ENCODE measurements at regions not wholly inside any gene's neighbourhood (a gene's known extent, or its start where the extent isn't known, plus 50 kb on each side); places are given as distances from the start of the nearest gene placed in this dataset.

DNA sequence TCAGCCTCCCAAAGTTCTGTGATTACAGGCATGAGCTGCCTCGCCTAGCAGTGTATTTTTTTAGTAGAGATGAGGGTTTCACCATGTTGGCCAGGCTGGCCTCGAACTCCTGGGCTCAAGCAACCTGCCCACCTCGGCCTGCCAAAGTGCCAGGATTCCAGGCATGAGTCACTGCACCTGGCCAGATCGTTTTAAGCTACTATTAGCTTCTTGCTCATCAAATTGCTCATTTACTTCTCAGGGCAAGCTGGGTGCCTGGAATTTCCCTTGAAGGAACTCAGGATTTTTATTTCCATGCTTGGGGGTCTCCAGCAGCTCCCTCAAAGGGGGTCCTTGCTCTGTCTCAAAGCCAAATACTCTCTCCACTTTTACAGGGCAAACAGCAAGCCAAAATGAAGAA is 798.0 kb upstream of the AUTS2 start:
- H3K4me2 ChIP-seq (ENCODE audit: low read length) = no peak overlapping the region
- CTCF ChIA-PET = no interaction called here

DNA sequence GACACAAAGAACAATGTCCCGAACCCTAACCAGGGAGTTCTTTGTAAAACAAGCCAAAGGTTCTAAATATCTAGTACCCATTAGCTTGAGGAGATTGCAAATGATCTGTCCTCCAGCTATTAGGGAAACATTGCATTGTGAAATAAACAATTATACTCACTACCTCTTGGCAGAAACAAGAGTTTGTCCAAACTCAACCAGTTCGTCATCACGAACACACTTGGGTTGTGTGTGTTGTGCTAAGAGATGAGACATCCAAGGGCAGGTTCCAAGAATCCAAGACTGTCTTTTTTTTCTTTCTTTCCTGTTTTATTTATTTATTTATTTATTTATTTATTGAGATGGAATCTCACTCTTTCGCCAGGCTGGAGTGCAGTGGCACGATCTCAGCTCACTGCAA is 793.1 kb upstream of the AUTS2 start:
- peaks cover 4% of the 10 kb centered on the region; the same call in 1 of the 2 replicates for H3K9me3 ChIP-seq (ENCODE audit: low read length)
- no peak overlapping the region for H3K4me2 ChIP-seq (ENCODE audit: low read length)
- no peak overlapping the region for H3K27ac ChIP-seq (ENCODE audit: low read length)
- H2AFZ ChIP-seq (ENCODE audit: low read length) = no peak overlapping the region
- intact Hi-C loops (cut with micrococcal nuclease) = no loop called here
- DNase-seq (no peak), ATAC-seq (no peak)
- H4K20me1 ChIP-seq (ENCODE audit: low read length) = no peaks in the 10 kb centered on the region
- TF ChIP-seq EZH2phosphoT487 (IDR thresholded peaks at IDR 0.05; ENCODE audit: borderline replicate concordance, low read length) (no peak), EZH2 (IDR thresholded peaks at IDR 0.05; ENCODE audit: low read length, unreplicated experiment) (no peak)
- TF ChIP-seq, protein P1, sequence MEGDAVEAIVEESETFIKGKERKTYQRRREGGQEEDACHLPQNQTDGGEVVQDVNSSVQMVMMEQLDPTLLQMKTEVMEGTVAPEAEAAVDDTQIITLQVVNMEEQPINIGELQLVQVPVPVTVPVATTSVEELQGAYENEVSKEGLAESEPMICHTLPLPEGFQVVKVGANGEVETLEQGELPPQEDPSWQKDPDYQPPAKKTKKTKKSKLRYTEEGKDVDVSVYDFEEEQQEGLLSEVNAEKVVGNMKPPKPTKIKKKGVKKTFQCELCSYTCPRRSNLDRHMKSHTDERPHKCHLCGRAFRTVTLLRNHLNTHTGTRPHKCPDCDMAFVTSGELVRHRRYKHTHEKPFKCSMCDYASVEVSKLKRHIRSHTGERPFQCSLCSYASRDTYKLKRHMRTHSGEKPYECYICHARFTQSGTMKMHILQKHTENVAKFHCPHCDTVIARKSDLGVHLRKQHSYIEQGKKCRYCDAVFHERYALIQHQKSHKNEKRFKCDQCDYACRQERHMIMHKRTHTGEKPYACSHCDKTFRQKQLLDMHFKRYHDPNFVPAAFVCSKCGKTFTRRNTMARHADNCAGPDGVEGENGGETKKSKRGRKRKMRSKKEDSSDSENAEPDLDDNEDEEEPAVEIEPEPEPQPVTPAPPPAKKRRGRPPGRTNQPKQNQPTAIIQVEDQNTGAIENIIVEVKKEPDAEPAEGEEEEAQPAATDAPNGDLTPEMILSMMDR (conservative IDR thresholded peaks at IDR 0.05; ENCODE audit: low read depth, low read length) = no peak
- no peaks in the 10 kb centered on the region for H3K79me2 ChIP-seq (ENCODE audit: low read length)
- H3K4me3 ChIP-seq (ENCODE audit: low read length) = no peak overlapping the region
- no peaks in the 10 kb centered on the region for H3K36me3 ChIP-seq (ENCODE audit: low read depth, low read length)
- no peaks in the 10 kb centered on the region for H3F3A ChIP-seq (ENCODE audit: low read length, unreplicated experiment)
- H3K27me3 ChIP-seq (ENCODE audit: low read length) = no peaks in the 10 kb centered on the region
- CTCF ChIA-PET = no interaction called here
- no peaks in the 10 kb centered on the region for H3K4me1 ChIP-seq (ENCODE audit: insufficient read depth, low read length)
- H3K9ac ChIP-seq (ENCODE audit: low read length) = no peak overlapping the region
- BruUV-seq (replicated peaks) = no TSS peak
- POLR2A ChIA-PET (ENCODE audit: unreplicated experiment) = no interaction called here
- H3K9me2 ChIP-seq (replicated peaks; ENCODE audit: low read length) = no peaks in the 10 kb centered on the region

More for the DNA sequence above, 798.0 kb upstream of the AUTS2 start:
- Histone ChIP-seq H4K20me1 (ENCODE audit: low read length) (no peaks in the 10 kb centered on the region), H3K9me3 (ENCODE audit: low read length) (no peaks in the 10 kb centered on the region), H3K36me3 (ENCODE audit: low read depth, low read length) (no peaks in the 10 kb centered on the region), H2AFZ (ENCODE audit: low read length) (no peak overlapping the region), H3K9me2 (replicated peaks; ENCODE audit: low read length) (no peaks in the 10 kb centered on the region), H3K79me2 (ENCODE audit: low read length) (no peaks in the 10 kb centered on the region), H3K27ac (ENCODE audit: low read length) (no peak overlapping the region), H3K4me3 (ENCODE audit: low read length) (no peak overlapping the region), H3K4me1 (ENCODE audit: insufficient read depth, low read length) (no peaks in the 10 kb centered on the region), H3K27me3 (ENCODE audit: low read length) (no peaks in the 10 kb centered on the region), H3K9ac (ENCODE audit: low read length) (no peak overlapping the region), H3F3A (ENCODE audit: low read length, unreplicated experiment) (no peaks in the 10 kb centered on the region)
- no peak for TF ChIP-seq EZH2 (IDR thresholded peaks at IDR 0.05; ENCODE audit: low read length, unreplicated experiment)
- TF ChIP-seq EZH2phosphoT487 (IDR thresholded peaks at IDR 0.05; ENCODE audit: borderline replicate concordance, low read length) = no peak
- TF ChIP-seq, protein P1 (conservative IDR thresholded peaks at IDR 0.05; ENCODE audit: low read depth, low read length) = no peak
- ATAC-seq = no peak
- POLR2A ChIA-PET (ENCODE audit: unreplicated experiment) = no interaction called here
- no peak for DNase-seq
- BruUV-seq (replicated peaks) = no TSS peak
- intact Hi-C loops (cut with micrococcal nuclease) = no loop called here

DNA sequence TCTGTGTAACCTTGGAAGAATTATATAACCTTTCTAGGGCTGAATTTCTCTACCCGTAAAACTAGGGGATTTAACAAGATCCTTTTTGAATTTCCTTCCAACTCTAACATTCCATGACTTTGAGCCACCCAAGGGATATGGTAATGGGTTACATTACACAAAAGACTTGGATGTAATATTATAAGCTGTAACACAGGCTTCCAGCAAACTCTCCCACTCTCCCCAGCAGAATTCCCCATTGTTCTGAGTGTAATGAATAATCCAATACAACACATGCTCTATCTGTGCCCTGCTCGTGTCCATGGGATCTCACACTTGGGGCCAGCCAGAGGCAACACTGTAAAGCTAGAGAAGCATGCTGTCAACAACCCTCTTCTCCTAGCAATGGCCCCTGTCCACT is 790.6 kb upstream of the AUTS2 start:
- no peak for ATAC-seq
- H3K4me2 ChIP-seq (ENCODE audit: low read length) = no peak overlapping the region
- no TSS peak for BruUV-seq (replicated peaks)
- H3K27ac ChIP-seq (ENCODE audit: low read length) = no peak overlapping the region
- no peaks in the 10 kb centered on the region for H3K36me3 ChIP-seq (ENCODE audit: low read depth, low read length)
- no peaks in the 10 kb centered on the region for H4K20me1 ChIP-seq (ENCODE audit: low read length)
- H3K9me3 ChIP-seq (ENCODE audit: low read length) = peaks cover 4% of the 10 kb centered on the region; the same call in 1 of the 2 replicates
- no peaks in the 10 kb centered on the region for H3K79me2 ChIP-seq (ENCODE audit: low read length)
- intact Hi-C loops (cut with micrococcal nuclease) = no loop called here
- TF ChIP-seq EZH2phosphoT487 (IDR thresholded peaks at IDR 0.05; ENCODE audit: borderline replicate concordance, low read length) = no peak
- TF ChIP-seq EZH2 (IDR thresholded peaks at IDR 0.05; ENCODE audit: low read length, unreplicated experiment) = no peak
- TF ChIP-seq, protein P1 (conservative IDR thresholded peaks at IDR 0.05; ENCODE audit: low read depth, low read length) = no peak
- H3K27me3 ChIP-seq (ENCODE audit: low read length) = no peaks in the 10 kb centered on the region
- DNase-seq = no peak
- no peaks in the 10 kb centered on the region for H3F3A ChIP-seq (ENCODE audit: low read length, unreplicated experiment)
- no peaks in the 10 kb centered on the region for H3K4me1 ChIP-seq (ENCODE audit: insufficient read depth, low read length)
- H2AFZ ChIP-seq (ENCODE audit: low read length) = no peak overlapping the region
- H3K9me2 ChIP-seq (replicated peaks; ENCODE audit: low read length) = no peaks in the 10 kb centered on the region
- H3K4me3 ChIP-seq (ENCODE audit: low read length) = no peak overlapping the region
- no peak overlapping the region for H3K9ac ChIP-seq (ENCODE audit: low read length)
- ChIA-PET POLR2A (ENCODE audit: unreplicated experiment) (no interaction called here), CTCF (no interaction called here)
